ENCODE measurements at regions not wholly inside any gene's neighbourhood (a gene's known extent, or its start where the extent isn't known, plus 50 kb on each side); places are given as distances from the start of the nearest gene placed in this dataset.
"Not testable (repeated sequence)": the region's sequence is repeated elsewhere in the genome, so short reads cannot be mapped to it uniquely, and the experiment has no call there.

GRCh38 chr4:75422998-75423397, 91.2 kb downstream of the RCHY1 start:
- DNase-seq = no peak

- no peak for DNase-seq
Observed at GRCh38 chr4:75412746-75413145, 101.5 kb downstream of the RCHY1 start.

- DNase-seq = no peak
Observed at GRCh38 chr4:75398501-75398900, 115.7 kb downstream of the RCHY1 start.

GRCh38 chr4:75391489-75392166, 122.6 kb downstream of the RCHY1 start:
- no peak for DNase-seq

GRCh38 chr4:75386426-75386825, 127.8 kb downstream of the RCHY1 start:
- not testable (repeated sequence) for DNase-seq

GRCh38 chr4:75385106-75385505, 129.1 kb downstream of the RCHY1 start:
- no peak for DNase-seq

GRCh38 chr4:75376543-75376942, 137.7 kb downstream of the RCHY1 start:
- DNase-seq = no peak

- DNase-seq = no peak
Observed at GRCh38 chr4:75371915-75372314, 142.3 kb downstream of the RCHY1 start.

GRCh38 chr4:75370576-75370975, 143.6 kb downstream of the RCHY1 start:
- no peak for DNase-seq

- no peak for DNase-seq
Observed at GRCh38 chr4:75345423-75345822, 168.8 kb downstream of the RCHY1 start.

- no peak for DNase-seq
Observed at GRCh38 chr4:75344915-75345314, 169.3 kb downstream of the RCHY1 start.

- DNase-seq = no peak
Observed at GRCh38 chr4:75343333-75343732, 170.9 kb downstream of the RCHY1 start.

- DNase-seq = no peak
Observed at GRCh38 chr4:75340561-75340960, 173.6 kb downstream of the RCHY1 start.

GRCh38 chr4:75338352-75338880, 175.8 kb downstream of the RCHY1 start:
- no peak for DNase-seq

- DNase-seq = no peak
Observed at GRCh38 chr4:75327804-75328512, 186.2 kb downstream of the RCHY1 start.

GRCh38 chr4:75325318-75325979, 188.8 kb downstream of the RCHY1 start:
- no peak for DNase-seq

- DNase-seq = no peak
Observed at GRCh38 chr4:75321484-75321883, 192.7 kb downstream of the RCHY1 start.

GRCh38 chr4:75317641-75318040, 196.6 kb downstream of the RCHY1 start:
- not testable (repeated sequence) for DNase-seq

GRCh38 chr4:75308049-75308448, 206.2 kb downstream of the RCHY1 start:
- no peak for DNase-seq

GRCh38 chr4:75306506-75306905, 207.7 kb downstream of the RCHY1 start:
- DNase-seq = no peak

- peak in 1 of 3 donors; percentile 7 for DNase-seq
Observed at GRCh38 chr4:75302648-75303047, 211.6 kb downstream of the RCHY1 start.

GRCh38 chr4:75289914-75290582, 224.2 kb downstream of the RCHY1 start:
- DNase-seq = peak in 2 of 3 donors; percentile 4 to 5
